Mucosa of rectum (tissue), 2 donors: ENCODE measurements at regions not wholly inside any gene's neighbourhood (a gene's known extent, or its start where the extent isn't known, plus 50 kb on each side); places are given as distances from the start of the nearest gene placed in this dataset.
"Not testable (repeated sequence)": the region's sequence is repeated elsewhere in the genome, so short reads cannot be mapped to it uniquely, and the experiment has no call there.

Experiments
- H3K27ac ChIP-seq, 2 donors: one replicate each; pipeline ENCODE4 v1.7.0; 2013; ENCODE audit warnings: inconsistent platforms in 2 of 2, low read depth in 2 of 2, low read length in 2 of 2
- H3K27me3 ChIP-seq, 2 donors: one replicate each; pipeline ENCODE4 v1.7.0; 2013; ENCODE audit warnings: low read length in 2 of 2; ENCODE audit not compliant: control insufficient read depth in 2 of 2, insufficient read depth in 2 of 2
- H3K36me3 ChIP-seq, 2 donors: one replicate each; pipeline ENCODE4 v1.7.0; 2013; ENCODE audit warnings: low read length in 2 of 2; ENCODE audit not compliant: control insufficient read depth in 2 of 2, insufficient read depth in 2 of 2
- H3K4me1 ChIP-seq, 2 donors: one replicate each; pipeline ENCODE4 v1.7.0; 2013; ENCODE audit warnings: low read length in 2 of 2, mild to moderate bottlenecking in 1 of 2; ENCODE audit not compliant: control insufficient read depth in 2 of 2, insufficient read depth in 2 of 2
- H3K4me3 ChIP-seq, 2 donors: one replicate each; pipeline ENCODE4 v1.7.0; 2013; ENCODE audit warnings: low read length in 2 of 2
- H3K9ac ChIP-seq, 2 donors: one replicate each; pipeline ENCODE4 v1.7.0; 2013; ENCODE audit warnings: low read length in 2 of 2, low read depth in 1 of 2, mild to moderate bottlenecking in 1 of 2
- H3K9me3 ChIP-seq, 2 donors: one replicate each; pipeline ENCODE4 v1.7.0; 2013; ENCODE audit warnings: low read length in 2 of 2; ENCODE audit not compliant: control insufficient read depth in 2 of 2
- donor health status: healthy.
- donor health status: Normal muscosa, but diverticular disease.

DNA sequence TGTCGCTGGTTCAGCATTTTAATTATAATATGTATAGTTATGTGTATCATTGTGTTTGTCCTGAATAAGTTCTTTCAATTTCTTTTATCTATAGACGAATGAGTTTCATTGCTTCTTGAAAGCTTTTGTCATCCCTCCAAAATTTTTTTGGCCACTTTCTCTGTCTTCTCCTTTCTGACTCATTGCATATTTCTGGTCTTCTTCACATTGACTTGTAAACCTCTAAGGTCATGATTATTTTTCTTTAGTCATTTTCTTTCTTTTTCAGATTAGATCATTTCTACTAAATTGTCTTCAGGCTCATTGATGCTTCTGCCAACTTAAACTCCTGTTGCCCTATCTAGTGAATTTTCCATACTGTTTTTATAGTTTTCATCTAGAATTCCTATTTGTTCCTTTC, 555.1 kb downstream of the RPIA start:
- H3K4me1 ChIP-seq, H3K27ac ChIP-seq, H3K9me3 ChIP-seq, H3K36me3 ChIP-seq, H3K4me3 ChIP-seq, H3K9ac ChIP-seq, H3K27me3 ChIP-seq: not testable (repeated sequence)

DNA sequence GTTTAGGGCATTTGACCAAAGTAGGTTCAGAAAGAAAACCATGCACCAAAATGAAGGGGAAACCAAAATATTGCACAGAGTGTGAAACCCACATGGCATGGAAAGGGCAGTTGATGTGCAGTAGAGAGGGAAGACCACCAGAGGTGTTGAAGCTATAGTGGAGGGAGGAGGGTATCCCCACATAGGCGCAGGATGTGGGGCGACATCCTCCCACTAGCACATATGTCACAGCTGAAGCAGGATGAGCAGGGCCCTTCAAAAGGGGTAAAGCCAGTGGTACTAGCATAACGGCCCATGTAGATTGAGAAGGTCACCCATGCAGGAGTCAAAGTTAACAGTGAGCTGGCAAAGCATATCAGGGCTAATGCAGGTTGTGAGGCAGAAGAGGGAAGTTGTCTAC, 563.5 kb downstream of the RPIA start:
- not testable (repeated sequence) for H3K4me1 ChIP-seq, H3K36me3 ChIP-seq, H3K27me3 ChIP-seq, H3K27ac ChIP-seq, H3K4me3 ChIP-seq, H3K9me3 ChIP-seq, H3K9ac ChIP-seq

DNA sequence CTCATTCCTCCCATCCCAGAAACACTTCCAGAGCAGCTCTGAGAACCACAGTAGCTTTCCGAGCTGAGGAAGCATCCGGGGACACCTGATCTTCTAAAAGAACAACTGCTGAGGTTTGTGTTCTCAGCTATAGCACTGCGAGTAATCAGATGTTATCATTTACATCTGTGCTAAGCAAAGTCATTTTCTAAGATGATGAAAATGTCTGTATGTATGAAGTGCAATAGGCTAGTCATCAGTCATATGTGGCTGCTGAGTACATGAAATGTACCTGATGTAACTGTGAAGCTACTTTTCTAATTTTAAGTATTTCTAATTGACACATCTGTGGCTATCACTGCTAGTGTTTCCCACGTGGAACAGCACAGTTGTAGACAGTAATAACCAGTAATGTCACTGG, 582.0 kb downstream of the RPIA start:
- not testable (repeated sequence) for H3K27ac ChIP-seq, H3K4me1 ChIP-seq, H3K27me3 ChIP-seq, H3K4me3 ChIP-seq, H3K9me3 ChIP-seq, H3K36me3 ChIP-seq, H3K9ac ChIP-seq

DNA sequence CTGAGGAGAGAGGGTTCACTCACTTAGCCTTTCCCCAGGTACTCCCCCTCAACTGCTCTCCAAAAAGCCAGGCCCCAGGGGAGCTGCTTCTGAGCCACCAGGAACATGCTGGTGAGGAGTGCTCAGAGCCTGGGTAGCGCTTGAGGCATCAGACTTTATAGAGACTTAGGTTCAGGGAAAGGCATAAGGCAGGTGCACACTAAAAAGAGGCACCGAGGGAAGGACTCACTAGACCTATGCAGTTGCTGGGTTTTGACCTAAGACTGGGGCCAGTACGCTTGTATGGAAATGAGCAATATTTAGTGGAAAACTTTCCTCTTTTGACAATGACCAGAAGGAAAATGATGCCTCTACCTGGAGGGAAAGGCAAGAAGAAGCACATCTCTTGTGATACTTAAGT, 589.1 kb downstream of the RPIA start:
- not testable (repeated sequence) for H3K36me3 ChIP-seq, H3K4me3 ChIP-seq, H3K9me3 ChIP-seq, H3K4me1 ChIP-seq, H3K9ac ChIP-seq, H3K27ac ChIP-seq, H3K27me3 ChIP-seq

DNA sequence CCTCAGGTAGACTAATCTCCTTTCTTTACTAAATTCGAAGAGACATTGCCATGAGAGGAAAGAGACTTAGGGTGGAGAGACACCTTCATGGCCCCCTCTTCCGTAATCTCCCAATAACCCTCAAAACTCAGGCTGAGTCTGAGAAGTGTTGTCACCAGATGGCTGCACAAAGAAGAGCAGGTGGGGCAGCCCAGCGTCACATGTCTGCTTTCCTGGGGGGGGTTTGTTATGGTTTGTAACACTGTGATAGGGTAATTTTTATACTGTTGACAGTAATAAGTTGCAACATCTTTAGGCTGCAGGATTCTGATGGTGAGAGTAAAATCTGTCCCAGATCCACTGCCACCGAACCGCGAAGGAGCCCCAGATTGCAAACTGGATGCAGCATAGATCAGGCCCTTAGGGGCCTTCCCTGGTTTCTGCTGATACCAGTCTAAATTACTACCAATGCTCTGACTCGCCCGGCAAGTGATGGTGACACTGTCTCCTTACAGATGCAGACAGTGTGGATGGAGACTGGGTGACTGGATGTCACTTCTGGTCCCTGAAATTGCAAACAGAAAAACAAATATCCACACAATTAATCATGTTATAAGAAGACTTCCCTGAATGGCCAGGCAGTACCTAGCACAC, 595.1 kb downstream of the RPIA start:
- not testable (repeated sequence) for H3K9ac ChIP-seq, H3K36me3 ChIP-seq, H3K4me1 ChIP-seq, H3K4me3 ChIP-seq, H3K27me3 ChIP-seq, H3K9me3 ChIP-seq, H3K27ac ChIP-seq

DNA sequence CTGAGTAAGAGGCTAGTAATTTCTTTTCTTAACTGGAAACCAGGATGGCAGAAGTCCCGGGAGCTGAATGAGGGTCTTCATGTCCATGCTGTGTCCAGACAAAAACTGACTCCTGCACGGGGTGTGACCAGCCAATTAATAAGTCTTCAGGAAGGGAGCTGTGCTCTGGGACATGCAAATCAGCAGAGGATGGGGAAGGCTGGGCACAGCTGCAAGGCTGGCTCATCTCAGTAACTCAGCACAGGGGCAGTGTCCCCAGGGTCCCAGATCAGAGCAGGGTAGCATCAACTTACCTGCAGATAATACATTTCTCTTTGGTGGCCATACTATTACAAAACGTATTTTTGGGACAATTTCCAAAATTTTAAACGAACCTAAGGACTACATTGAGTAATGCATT, 595.6 kb downstream of the RPIA start:
- H3K4me3 ChIP-seq, H3K4me1 ChIP-seq, H3K9me3 ChIP-seq, H3K9ac ChIP-seq, H3K27me3 ChIP-seq, H3K27ac ChIP-seq, H3K36me3 ChIP-seq: not testable (repeated sequence)

DNA sequence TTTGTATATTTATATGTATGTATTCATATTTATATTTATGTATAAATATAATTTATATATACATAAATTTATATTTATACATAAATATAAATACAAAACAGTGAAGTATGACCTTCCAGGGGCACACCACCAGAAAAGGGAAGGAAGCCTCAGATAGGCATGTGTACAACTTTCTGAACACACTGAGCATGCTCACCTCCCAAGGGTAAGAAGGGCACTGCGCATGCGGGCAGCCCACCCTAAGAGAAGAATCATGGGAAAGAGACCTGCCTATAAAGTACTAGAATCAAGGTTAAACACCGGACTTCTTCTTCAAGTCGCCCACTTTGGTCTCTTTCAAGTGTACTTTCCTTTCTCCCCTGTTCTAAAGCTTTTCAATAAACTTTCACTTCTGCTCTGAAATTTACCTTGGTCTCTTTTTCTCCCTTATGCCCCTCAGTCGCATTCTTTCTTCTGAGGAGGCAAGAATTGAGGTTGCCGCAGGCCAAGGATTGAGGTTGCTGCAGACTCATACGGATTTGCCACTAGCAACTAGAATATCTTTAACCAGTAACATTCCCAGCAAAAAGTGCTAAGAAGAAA, 600.3 kb downstream of the RPIA start:
- H3K27me3 ChIP-seq, H3K9me3 ChIP-seq, H3K27ac ChIP-seq, H3K4me1 ChIP-seq, H3K36me3 ChIP-seq, H3K4me3 ChIP-seq, H3K9ac ChIP-seq: not testable (repeated sequence)

DNA sequence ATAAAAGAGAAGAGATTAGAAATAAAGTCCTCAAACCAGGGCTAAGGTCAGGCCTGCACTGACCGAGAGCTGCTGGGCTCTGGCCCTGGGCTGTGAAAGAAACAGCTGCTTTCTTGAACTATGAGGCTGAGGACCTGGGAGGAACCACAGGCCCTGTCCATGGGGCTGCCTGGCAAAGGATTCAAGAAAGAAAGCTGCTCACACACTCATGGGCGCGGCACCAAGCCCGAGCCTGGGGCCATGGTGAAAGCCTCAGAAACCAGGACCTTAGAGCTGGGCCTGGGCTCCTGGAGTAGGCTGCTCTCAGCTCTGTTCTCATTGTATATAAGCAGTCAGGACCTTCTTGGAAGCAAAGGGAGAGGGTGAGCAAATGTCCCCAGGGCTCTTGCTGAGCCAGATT, 601.9 kb downstream of the RPIA start:
- not testable (repeated sequence) for H3K36me3 ChIP-seq, H3K9ac ChIP-seq, H3K9me3 ChIP-seq, H3K27ac ChIP-seq, H3K27me3 ChIP-seq, H3K4me3 ChIP-seq, H3K4me1 ChIP-seq

DNA sequence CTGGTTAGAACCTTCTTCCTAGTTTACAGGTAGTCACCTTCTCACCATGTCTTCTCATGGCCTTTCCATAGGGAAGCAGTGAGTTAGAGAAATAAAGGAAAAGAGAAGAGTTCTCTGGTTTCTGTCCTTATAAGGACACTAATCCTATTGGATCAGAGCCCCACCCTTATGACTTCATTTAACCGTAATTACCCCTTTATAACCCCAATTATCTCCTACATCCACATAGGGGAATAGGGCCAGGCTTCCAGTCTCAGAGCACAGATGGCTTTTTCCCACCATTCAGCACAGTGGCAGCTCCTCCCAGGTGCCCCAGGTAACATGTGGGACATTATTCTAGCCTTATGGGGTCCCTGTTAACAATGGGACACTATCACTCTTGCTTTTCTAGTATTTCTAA, 602.9 kb downstream of the RPIA start:
- H3K9ac ChIP-seq, H3K4me3 ChIP-seq, H3K27me3 ChIP-seq, H3K4me1 ChIP-seq, H3K9me3 ChIP-seq, H3K36me3 ChIP-seq, H3K27ac ChIP-seq: not testable (repeated sequence)

DNA sequence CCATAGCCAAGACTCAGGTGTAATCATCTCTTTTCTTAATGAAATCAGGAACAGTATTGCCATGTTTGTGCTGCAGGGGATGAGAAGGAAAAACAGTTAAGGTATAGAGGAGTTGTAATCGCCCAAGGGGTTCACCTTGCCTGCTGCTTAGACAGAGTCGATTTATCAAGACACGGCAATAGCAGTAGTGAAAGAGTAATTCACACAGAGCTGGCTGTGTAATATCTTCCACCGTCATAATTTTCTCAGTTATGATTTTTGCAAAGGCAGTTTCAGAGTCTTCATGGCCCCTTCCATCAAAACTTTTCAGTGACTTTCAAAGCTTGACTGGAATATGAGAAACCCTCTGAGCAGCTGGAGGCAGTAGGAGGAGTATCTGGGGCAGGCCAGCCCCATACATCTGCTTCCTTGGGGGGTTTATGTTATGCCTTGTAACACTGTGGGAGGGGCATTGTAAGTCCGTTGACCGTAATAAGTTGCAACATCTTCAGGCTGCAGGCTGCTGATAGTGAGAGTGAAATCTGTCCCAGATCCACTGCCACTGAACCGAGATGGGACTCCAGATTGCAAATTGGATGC, 605.4 kb downstream of the RPIA start:
- H3K4me1 ChIP-seq, H3K36me3 ChIP-seq, H3K9me3 ChIP-seq, H3K4me3 ChIP-seq, H3K27me3 ChIP-seq, H3K27ac ChIP-seq, H3K9ac ChIP-seq: not testable (repeated sequence)

DNA sequence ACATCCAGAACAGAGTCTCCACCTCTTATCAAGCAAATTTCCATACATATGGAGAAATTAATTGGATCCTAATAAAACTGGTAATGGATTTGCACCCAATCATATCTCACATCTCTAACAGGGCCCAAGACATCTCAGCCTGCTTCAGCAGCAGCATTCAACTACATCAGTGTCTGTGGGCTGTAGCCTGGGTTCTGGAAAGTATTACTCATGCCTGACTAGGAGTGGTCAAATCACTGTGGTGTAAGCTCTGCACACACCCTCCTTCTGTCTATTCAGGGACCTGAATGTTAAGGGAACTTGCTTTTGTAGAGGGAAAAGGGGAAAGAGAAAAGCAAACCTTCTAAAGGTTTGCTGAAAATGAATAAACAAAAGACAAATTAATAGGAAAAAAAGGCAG, 607.7 kb downstream of the RPIA start:
- H3K36me3 ChIP-seq, H3K27ac ChIP-seq, H3K4me1 ChIP-seq, H3K4me3 ChIP-seq, H3K9me3 ChIP-seq, H3K9ac ChIP-seq, H3K27me3 ChIP-seq: not testable (repeated sequence)
